ENCODE measurements at regions not wholly inside any gene's neighbourhood (a gene's known extent, or its start where the extent isn't known, plus 50 kb on each side); places are given as distances from the start of the nearest gene placed in this dataset.

- peak; percentile 89 for DNase-seq
Measured at GRCh38 chr6:50236164-50236563, 186.4 kb upstream of the DEFB112 start.

GRCh38 chr6:50239853-50240252, 190.1 kb upstream of the DEFB112 start:
- no peak for DNase-seq

GRCh38 chr6:50240986-50241385, 191.3 kb upstream of the DEFB112 start:
- no peak for DNase-seq

- DNase-seq: peak; percentile 35
Measured at GRCh38 chr6:50249493-50249892, 199.8 kb upstream of the DEFB112 start.

GRCh38 chr6:50257322-50257721, 207.6 kb upstream of the DEFB112 start:
- DNase-seq: no peak

GRCh38 chr6:50259903-50260302, 210.2 kb upstream of the DEFB112 start:
- DNase-seq: no peak

GRCh38 chr6:50264995-50265571, 215.4 kb upstream of the DEFB112 start:
- DNase-seq: peak; percentile 59

GRCh38 chr6:50270415-50270814, 220.7 kb upstream of the DEFB112 start:
- DNase-seq: peak; percentile 86

GRCh38 chr6:50271266-50271665, 221.5 kb upstream of the DEFB112 start:
- DNase-seq: peak; percentile 53

- DNase-seq: no peak
Measured at GRCh38 chr6:50271817-50272216, 222.1 kb upstream of the DEFB112 start.

GRCh38 chr6:50272611-50273010, 222.9 kb upstream of the DEFB112 start:
- no peak for DNase-seq

- DNase-seq: no peak
Measured at GRCh38 chr6:50276771-50277261, 227.1 kb upstream of the DEFB112 start.

GRCh38 chr6:50277774-50278173, 228.0 kb upstream of the DEFB112 start:
- no peak for DNase-seq

- DNase-seq: no peak
Measured at GRCh38 chr6:50278663-50279062, 228.9 kb upstream of the DEFB112 start.

GRCh38 chr6:50285735-50286134, 236.0 kb upstream of the DEFB112 start:
- no peak for DNase-seq

- DNase-seq: no peak
Measured at GRCh38 chr6:50288241-50288640, 238.5 kb upstream of the DEFB112 start.

- DNase-seq: no peak
Measured at GRCh38 chr6:50288881-50289280, 239.2 kb upstream of the DEFB112 start.

GRCh38 chr6:50289366-50289765, 239.6 kb upstream of the DEFB112 start:
- no peak for DNase-seq

GRCh38 chr6:50301307-50301706, 251.6 kb upstream of the DEFB112 start:
- DNase-seq: no peak

GRCh38 chr6:50305660-50306059, 255.9 kb upstream of the DEFB112 start:
- DNase-seq: peak; percentile 53

GRCh38 chr6:50318536-50318935, 268.8 kb upstream of the DEFB112 start:
- no peak for DNase-seq

GRCh38 chr6:50330347-50330746, 280.6 kb upstream of the DEFB112 start:
- DNase-seq: no peak

- no peak for DNase-seq
Measured at GRCh38 chr6:50330963-50331362, 281.2 kb upstream of the DEFB112 start.

GRCh38 chr6:50333696-50334095, 284.0 kb upstream of the DEFB112 start:
- no peak for DNase-seq

GRCh38 chr6:50337532-50338122, 287.9 kb upstream of the DEFB112 start:
- DNase-seq: no peak

Measured in DMS53 (cell line).